Dermis microvascular lymphatic vessel endothelial cell (primary cell): ENCODE measurements at regions not wholly inside any gene's neighbourhood (a gene's known extent, or its start where the extent isn't known, plus 50 kb on each side); places are given as distances from the start of the nearest gene placed in this dataset.

Source experiments
- DNase-seq, 2 donors: peaks; one replicate each; pipeline versions ENCODE4 v3.0.0 to v3.0.0-alpha.2; 2010; ENCODE audit warnings: low read depth in 2 of 2

DNA sequence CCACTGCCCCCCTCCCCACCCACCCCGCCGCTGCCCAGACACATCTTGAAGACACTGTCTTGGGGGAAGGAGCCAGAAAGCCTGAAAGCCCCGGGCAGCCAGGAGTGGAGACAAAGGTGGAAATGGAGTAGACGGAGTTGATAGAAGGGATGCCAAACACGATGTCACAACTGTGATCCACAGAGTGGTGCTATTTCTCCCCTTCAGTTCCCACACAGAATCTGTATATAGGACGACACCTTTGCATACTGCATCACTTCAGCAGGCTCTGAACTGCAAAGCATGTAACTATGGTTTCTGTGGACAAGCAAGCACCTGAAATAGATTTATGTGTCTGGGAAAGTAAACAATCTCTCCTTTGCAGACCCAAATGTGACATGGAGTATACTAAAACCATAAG, 56.4 kb upstream of the F13A1 start:
- no peak for DNase-seq

DNA sequence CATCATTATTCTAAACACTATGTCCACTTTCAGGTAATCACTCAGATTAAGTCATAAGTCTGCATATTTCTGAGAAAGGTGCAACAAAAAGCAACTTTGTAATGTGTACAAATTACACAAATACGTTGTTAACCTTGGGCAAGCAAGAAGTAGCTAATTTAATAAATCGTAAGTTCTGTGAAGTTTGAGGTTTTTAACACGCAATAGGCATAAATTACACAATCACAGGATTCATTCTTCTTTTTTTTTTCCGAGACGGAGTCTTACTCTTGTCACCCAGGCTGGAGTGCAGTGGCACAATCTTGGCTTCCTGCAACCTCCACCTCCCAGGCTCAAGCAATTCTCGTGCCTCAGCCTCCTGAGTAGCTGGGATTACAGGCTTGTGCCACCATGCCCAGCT, 57.2 kb upstream of the F13A1 start:
- no peak for DNase-seq

DNA sequence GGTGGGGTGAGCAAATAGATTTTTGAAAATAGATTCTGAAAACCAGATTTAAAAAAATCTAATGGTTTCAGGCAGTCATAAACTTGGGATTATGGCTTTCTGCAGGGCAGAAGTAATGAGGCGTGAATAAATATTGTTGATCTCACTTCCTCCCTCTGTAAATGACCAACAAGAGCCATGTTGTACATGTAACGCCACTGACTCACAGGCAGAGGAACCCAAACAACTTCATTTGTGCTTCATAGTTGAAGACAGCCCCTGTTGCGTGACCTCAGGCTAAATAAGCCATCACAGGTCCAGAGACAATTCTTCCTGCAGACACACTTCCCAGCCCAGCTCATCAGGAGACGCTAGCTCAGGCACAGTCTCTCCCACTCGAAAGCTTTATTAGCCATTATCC, 59.1 kb upstream of the F13A1 start:
- no peak for DNase-seq

- no peak for DNase-seq
These were observed 64.1 kb upstream of the F13A1 start for GRCh38 chr6:6384520-6384919.

DNA sequence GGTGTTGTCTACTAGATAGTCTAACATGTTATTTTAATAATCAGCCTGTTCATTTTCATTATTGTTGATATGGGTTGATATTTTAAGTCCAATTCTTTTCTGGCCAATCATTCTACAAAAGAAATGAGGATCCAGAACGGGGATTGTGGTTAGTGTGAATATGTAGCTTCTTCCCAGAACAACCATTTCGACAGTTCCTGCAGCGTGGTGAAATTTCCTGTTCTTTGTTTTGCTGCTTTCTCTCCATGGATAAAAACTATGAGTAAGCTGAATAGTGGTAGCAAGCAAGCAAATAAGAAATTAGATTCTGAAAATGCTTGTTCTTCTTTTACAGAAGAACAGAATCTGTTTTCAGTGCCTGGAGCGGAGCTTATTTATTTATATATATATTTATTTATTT, 65.5 kb upstream of the F13A1 start:
- peak in 1 of 2 donors; percentile 4 for DNase-seq

DNA sequence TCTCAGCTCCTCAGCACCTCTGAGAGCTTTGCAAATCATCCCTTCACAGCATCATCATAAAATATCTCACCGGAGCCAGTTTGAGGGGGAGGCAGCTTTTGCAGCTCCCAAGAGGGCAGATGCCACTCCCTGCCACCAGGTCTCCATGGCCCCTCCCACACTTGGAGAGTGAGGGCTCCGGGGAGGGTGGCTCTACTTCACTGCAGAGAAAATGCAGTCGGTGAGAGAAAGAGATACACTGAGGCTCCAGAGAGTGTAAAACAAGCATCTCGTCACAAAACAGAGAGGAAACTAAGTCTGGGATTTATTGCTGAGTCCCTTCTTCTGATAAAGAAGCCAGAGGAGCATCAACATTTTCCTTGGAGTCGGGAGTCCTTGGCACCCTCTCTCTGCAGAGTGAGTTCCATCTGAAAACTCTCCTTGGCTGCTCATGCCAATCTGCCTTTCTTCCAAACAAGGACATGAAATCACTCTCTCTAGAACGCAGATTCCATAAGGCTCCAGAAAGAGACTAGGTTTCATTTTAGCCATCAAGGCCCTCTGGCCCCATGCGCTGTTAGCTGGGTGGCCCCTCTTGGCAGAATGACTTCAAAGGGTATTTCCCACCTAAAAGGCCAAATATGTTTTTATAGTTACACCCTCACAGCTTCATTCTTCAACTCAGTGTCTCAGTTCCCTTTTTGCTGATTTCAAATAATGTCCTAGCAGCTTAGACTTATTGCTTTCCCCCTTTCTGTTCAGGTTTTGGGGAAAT, 70.6 kb upstream of the F13A1 start:
- no peak for DNase-seq

GRCh38 chr6:6392214-6393068, 72.0 kb upstream of the F13A1 start:
- DNase-seq, result no peak

DNA sequence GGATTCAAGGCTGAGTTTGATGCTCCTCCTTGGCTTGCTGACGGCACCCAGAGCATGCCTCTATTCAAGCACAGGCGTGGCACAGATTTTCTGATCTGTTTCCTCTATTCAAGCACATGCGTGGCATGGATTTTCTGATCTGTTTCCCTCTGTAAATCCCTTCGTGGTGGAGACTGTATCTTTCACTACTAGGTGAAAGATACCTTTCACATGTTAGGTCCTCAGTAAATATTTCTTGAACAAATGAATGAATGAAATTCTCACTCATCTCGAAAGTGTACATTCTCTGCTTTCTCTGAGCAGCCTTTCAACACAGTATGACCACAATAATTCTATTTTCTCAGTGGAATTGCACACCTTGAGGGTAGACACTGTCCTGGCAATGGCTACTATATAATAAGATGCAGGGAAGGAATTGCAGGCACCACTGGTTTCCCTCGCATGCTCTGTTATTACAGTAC, 72.6 kb upstream of the F13A1 start:
- DNase-seq, result no peak

DNA sequence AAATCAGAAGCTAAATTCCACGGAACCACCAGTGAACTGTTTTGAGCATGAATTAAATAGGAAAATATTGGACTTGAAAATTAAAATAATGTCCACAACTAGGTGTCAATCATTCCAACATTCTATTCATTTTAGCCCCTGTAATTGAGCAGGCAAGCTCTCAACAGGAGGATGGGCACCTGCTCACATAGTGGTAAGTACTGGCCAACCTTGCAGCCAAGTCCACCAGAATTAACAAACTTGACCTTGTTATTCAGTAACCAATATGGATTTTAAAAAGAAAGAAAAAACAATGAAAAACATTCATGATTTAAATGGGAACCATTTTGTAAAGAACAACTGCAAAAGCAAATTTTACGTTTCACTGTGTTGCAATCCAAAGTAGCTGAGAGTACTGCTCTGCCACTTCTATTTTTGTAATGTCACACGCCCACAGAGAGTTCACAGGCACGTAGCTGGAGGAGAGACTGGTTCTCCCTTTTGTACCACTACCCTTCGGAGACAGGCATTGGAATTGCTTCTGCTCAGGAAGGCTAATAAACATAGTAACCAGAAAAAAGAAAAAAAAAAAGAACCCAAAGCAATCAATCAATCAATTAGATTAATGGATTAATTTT, 75.2 kb upstream of the F13A1 start:
- no peak for DNase-seq

DNA sequence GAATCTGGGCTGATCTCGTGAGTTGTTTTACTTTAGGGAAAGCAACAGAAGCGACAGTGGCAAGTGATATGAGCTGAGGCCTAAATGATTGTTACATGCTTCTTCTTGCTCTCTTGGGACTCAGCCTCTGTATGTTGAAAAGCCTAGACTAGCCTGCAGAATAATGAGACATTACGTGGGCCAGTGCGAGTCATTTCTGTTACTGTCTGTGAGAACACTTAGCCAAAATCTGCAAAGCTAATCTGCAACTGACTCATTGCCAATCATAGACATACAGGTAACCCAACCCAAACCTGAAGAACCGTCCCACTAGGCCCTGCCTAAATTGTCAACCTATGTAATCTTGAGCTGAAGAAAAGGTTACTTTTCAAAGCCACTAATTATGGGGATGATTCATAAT, 77.4 kb upstream of the F13A1 start:
- no peak for DNase-seq

DNA sequence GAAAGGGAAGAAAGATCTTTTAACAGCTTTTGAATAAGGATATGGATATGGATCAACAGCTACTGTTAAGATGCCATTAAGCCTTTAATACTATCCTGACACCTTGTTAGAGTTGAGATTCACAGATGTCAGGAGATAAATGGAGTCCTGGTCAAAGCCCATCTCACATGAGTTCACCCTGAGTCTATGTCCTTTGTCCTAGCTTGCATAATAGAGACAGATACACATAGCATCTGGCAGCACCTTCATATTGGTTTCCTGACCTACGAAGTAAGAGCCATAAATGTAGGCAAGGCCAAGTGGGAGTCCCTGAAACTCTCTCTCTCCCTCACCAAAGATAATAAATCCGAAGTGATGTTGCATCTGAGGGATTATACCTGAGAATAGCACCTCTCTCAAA, 79.1 kb upstream of the F13A1 start:
- DNase-seq, result no peak

- DNase-seq, result no peak
These were observed 80.9 kb upstream of the F13A1 start for GRCh38 chr6:6401401-6401800.

DNA sequence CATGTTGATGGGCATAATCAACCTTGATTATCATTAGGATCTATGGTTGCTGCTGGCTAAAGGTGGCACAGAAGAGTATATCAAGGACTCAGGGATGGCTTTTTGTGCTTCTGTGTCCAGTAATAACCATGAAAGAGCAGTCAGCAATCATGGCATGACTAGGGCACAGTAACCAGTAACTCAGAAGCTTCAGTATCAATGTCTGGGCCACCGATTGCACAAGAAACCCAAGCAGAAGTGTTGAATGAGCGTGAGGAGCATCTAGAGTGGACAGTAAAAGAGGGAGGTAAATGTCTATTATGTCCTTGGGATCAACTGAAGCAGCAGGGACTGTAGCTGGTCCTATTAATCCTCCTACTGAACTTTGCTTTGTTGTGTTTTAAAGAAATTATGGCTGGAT, 81.5 kb upstream of the F13A1 start:
- DNase-seq, result no peak

- DNase-seq, result no peak
These were observed 82.1 kb upstream of the F13A1 start for GRCh38 chr6:6402591-6402990.

DNA sequence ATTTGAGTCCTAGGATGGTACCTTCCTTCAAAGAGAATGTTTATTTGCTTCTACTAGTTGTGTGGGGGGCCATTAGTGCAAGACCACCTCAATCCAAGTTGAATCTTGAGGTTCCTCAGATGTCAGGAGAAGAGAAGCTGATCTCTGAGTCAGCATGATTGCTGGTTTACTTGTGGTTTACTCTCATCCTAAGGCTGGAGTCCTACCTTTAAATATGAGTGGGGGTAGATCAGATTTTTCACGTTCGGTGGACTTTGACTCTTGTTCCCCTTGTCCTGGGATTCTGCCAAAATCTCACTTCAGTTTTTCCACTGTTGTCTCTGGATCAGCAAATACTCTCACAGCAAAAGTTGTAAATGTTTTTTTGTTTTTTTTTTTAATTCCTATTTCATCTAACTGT, 84.6 kb upstream of the F13A1 start:
- no peak for DNase-seq

DNA sequence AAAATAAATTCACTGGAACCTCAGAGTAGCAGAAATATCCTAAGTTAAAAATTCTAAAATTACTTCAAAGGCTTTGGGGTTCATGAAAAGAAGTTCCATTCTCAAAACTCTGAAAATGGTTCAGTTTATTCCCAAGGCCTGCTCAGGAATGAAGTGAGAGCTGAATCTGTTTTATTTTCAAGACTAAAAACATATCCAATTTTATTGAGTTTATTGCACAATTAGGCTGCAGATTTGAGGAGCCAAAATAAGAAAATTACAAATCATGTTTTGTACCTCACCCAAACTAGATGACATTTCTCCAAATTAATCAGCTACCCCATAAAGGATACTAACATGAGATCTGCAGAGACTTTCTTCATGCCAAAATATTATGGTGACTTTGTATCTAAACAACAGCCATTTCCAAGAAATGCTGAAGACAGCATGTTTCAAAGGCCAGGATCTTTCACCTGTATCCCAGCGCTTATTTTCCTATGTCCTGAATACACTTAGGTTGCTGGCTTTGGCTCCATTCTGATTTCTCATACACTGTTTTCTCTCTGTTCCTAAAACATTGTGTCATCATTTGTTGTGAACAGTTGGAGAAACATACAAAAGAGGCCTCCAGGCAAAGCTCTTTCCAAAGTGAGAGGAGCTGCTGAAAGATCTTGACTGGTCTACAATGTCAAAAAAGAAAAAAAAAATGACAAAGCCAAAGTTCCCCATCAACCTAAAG, 85.7 kb upstream of the F13A1 start:
- DNase-seq, result no peak

DNA sequence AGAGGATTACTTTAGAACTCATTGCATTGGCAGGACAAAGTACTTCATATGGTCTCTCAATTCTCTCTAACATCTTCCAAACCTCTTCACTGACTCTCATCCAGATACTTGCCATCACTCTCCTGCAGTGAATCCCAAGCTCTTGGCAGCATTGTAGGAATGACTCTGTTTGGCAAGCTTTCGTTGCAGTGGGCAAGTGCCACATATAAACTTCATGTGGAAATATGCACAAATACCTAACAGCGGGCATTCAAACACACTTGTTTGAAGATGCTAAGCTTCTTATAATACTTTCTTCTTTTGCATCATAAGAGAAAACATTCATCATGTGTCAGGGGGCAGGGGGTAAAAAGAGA, 86.2 kb upstream of the F13A1 start:
- no peak for DNase-seq

GRCh38 chr6:6407071-6407741, 86.7 kb upstream of the F13A1 start:
- no peak for DNase-seq

DNA sequence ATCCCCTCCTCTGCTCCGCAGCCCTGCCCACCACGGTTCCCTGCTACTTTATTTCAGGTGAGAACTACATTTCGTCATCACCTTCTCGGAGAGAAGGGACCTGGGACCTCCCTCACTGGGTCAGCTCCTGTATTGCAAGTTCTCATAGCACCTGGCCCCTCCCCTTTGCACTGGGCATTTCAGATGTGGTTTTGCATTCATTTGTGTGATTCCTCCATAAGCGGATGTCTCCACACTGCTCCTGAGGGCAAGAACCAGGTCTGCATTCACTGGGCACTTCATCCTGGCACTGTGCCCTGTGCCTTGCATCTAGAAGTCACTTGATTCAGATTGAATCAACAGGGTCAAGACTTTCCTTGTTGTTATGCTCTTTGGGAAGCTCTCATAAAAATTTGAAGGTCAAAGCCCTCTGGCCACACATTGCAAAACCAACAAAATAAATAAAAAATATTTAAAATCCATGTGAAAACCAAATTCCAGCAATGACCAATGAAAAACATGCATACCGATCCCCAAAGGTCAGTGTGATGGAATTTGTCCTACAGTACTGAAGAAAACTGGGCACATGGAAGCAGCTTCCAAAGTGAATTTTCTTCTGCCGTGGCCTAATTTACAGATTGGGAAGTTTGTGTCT, 89.1 kb upstream of the F13A1 start:
- no peak for DNase-seq

DNA sequence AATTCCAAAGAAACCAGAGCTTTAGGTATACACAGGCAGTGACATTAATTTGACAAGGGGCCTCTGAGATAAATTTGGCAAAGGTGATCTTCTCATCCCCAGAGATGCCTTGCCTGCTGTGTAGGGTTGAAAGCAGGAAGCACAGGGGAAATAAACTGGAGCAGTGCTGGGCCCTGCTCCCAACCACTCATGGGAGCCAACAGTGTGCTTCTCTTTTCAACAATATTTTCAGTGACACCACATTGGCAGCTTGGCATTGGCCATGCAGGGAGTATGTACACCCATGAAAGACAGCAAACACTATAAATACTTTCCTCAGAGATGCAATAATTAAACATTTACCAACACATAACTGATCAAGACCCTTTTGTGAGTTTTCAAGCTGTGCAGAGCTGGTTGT, 90.7 kb upstream of the F13A1 start:
- no peak for DNase-seq

GRCh38 chr6:6412221-6412620, 91.8 kb upstream of the F13A1 start:
- no peak for DNase-seq
